GM19395 (cell line): ENCODE measurements at regions not wholly inside any gene's neighbourhood (a gene's known extent, or its start where the extent isn't known, plus 50 kb on each side); places are given as distances from the start of the nearest gene placed in this dataset.
"Not testable (repeated sequence)": the region's sequence is repeated elsewhere in the genome, so short reads cannot be mapped to it uniquely, and the experiment has no call there.

Source experiments
- ATAC-seq: cut with Tn5 transposase; IDR thresholded peaks from one replicate; pipeline ENCODE4 v1.9.1; 2021; ENCODE audit warnings: mild to moderate bottlenecking, moderate library complexity; ENCODE audit not compliant: unreplicated experiment

DNA sequence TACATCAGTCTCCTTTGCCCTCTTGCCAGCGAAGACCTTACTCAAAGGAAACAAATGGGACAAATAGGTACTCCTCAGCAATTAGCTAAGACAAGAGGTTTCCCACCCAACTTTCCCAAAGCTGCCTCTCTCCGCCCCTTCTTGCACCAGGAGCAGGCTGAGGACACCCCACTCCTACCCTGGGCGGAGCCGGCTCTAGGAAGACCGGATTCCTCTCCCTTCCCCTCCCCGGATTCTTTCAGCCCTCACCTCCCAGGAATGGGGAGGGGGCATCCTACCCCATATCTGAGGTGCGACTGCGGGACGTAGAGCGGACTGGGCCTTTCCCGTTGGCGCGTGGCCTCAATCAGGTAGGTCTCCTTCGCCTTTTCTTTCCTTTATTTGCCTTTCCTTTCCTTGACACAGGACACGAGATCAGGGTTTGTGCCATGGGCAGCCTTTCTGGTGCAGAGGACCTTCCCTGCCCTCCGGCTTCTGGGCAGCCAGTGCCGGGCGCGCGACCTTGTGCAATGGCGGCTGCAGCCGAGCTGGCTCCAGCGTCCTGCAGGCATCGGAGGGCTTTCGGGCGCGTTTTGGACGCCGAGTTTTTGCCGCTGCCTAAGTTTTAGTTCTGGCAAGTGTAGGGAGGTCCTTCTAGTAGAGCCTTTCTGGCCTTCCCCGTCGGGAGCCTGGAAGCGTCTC is 279.9 kb downstream of the PLS3 start:
- not testable (repeated sequence) for ATAC-seq

- not testable (repeated sequence) for ATAC-seq
Observed at GRCh38 chrX:115850986-115851385, 290.0 kb downstream of the PLS3 start.

GRCh38 chrX:115853260-115853659 is 292.3 kb downstream of the PLS3 start:
- not testable (repeated sequence) for ATAC-seq

DNA sequence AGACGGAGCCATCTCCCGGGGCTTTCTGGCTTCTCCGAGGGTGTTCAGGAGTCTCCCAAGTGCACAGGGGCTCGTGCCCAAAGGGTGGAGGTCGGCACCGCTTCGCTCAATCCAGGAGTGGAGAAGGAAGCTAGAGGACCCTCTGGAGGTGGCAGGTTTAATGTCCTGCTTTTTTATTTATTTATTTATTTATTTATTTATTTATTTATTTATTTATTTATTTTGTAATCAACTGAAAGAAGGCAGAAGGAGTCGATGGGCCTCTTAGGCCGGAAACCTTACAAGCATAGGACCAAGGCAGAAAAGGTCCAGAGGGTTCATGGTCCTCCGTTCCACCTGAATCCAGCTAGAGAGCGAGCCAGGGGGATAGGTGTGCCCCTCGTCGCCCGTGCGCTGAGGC is 289.4 kb upstream of the AGTR2 start:
- not testable (repeated sequence) for ATAC-seq

- ATAC-seq: not testable (repeated sequence)
Observed at GRCh38 chrX:115884121-115884520, 286.4 kb upstream of the AGTR2 start.

GRCh38 chrX:115888041-115888440 is 282.5 kb upstream of the AGTR2 start:
- ATAC-seq: not testable (repeated sequence)

GRCh38 chrX:115888519-115888918 is 282.0 kb upstream of the AGTR2 start:
- ATAC-seq: not testable (repeated sequence)

- no peak for ATAC-seq
Observed at GRCh38 chrX:115889121-115889890, 281.2 kb upstream of the AGTR2 start.

GRCh38 chrX:115892056-115892708 is 278.4 kb upstream of the AGTR2 start:
- no peak for ATAC-seq

- peak; percentile 77 for ATAC-seq
Observed at GRCh38 chrX:115892787-115893671, 277.5 kb upstream of the AGTR2 start.

DNA sequence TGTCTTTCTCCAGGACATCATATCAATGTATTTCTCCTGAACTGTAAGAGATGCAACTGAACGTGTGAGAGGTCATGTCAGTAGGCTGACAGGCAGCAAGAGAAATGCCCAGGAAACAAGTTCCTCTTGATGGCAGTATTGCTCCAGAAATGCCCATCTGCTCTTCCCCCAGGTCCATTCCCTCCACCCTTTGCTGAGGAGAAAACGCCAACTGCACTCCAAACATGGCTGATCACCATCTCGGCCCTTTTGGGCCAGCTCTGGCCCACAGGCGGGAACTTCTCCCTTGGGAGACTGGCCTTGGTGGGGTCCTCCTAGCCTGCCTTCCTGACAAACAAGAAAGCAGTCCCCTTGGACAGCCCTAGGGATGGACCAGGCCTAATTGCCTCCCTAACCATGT is 276.5 kb upstream of the AGTR2 start:
- ATAC-seq: peak; percentile 33

GRCh38 chrX:115895678-115896329 is 274.7 kb upstream of the AGTR2 start:
- no peak for ATAC-seq

- no peak for ATAC-seq
Observed at GRCh38 chrX:115896362-115896761, 274.2 kb upstream of the AGTR2 start.

DNA sequence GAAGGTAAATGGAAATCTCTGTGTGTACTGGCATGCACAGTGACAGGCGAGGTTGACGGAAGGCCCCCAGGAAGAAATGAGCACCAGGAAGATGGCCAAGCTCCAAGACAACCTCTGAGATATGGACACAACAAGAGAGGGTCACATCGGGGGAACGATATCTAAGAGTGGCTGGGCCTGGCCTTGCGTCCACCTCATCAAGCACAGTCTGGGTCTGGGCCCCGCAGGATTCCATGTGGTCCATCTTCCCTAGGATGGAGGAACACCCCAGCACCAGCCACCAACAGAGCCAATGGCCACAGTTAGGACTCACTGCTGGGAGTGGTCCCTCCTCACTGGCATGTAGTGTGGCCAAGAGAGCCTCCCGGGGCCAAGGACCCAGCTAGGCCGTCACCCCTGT is 272.6 kb upstream of the AGTR2 start:
- ATAC-seq: no peak

DNA sequence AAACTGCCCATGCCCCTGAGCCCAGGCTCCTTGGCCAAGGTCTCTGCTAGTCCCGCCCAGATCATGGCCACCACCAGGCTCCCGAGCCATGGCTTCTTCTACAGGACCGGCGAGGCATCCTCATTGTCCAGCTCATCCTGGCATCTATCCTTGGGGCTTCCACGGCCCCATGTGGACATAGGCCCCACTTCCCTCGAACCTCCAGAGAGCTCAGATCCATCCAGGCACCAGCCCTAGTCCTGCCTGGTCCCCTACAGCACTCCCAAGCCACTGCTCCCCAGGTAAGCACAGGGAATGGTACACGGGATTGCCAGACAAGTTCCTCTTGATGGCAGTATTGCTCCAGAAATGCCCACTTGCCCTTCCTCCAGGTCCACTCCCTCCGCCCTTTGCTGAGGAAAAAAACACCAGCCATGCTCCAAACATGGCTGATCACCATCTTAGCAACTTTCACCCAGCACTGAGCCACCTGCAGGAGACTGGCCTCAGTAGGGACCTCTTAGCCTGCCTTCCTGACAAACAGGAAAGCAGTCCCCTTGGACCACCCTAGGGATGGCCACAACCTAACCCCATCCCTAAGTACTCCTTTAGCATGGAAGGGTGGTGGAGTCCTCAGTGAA is 272.1 kb upstream of the AGTR2 start:
- ATAC-seq: peak; percentile 81

- ATAC-seq: no peak
Observed at GRCh38 chrX:115900425-115900824, 270.1 kb upstream of the AGTR2 start.

DNA sequence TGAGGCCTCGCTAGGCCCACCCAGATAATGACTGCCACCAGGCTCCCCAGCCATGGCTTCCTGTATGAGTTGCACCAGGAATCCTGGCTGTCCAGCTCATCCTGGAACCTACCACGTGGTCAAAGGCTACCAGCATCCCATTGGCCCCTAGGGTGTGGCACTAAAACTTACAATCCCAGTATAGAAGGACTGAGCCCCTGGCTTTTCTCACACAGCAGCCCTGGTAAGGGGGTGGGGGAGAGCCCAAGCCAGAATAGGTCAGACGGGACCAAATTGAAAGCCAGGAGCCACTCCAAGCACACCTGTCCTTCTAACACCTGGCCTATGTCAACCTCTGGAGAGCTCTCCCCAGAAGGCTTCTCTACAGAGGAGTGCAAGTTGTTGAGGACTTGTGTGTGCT is 269.3 kb upstream of the AGTR2 start:
- no peak for ATAC-seq

- no peak for ATAC-seq
Observed at GRCh38 chrX:115902995-115903394, 267.5 kb upstream of the AGTR2 start.

GRCh38 chrX:115906276-115906675 is 264.3 kb upstream of the AGTR2 start:
- no peak for ATAC-seq

DNA sequence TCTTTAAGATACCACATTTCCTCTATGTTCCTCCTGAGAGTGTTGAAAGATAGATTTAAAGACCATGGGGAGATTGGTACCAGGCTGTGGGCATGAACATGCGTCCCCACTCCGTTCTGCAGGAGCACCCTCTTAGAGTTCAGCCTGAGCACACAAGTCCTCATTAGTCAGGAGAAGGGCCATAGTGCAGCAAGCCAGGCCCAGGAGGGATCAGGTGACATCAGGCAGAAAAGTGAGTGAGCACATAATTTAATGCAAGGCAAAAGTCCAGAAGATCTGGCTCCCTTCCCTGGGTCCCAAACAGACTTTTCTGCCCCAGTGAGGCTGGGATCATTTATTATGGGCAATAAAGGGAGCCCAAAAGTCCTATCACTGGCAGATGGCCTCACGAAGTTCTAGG is 263.7 kb upstream of the AGTR2 start:
- ATAC-seq: no peak
